ENCODE measurements at regions not wholly inside any gene's neighbourhood (a gene's known extent, or its start where the extent isn't known, plus 50 kb on each side); places are given as distances from the start of the nearest gene placed in this dataset.

DNA sequence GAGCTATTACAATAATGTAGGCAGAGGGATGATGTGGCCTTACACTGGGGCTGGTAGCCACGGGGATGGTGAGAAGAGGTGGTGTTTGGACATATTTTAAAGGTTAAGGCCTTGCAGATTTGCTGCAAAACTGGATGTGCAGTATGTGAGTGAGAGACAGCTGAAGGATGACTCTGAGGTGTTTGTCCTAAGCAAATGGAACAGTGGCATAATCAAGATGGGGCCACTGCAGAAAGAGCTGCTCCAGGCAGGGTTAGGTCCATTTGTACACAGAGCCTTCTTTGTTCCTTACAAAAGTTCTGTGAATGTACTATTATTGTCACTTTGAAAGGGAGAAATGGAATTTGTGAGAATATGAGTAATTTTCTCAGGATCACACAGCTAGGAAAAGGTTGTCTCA lies 220.4 kb upstream of the ZP4 start:
- TF ChIP-seq CTCF (IDR thresholded peaks at IDR 0.05; ENCODE audit: borderline replicate concordance, extremely low read depth, low read length, poor library complexity, severe bottlenecking) (no peak), EZH2 (IDR thresholded peaks at IDR 0.05; ENCODE audit: borderline replicate concordance, low read depth, low read length, severe bottlenecking) (no peak)

Measured in DND-41 (cell line).